ENCODE measurements at regions not wholly inside any gene's neighbourhood (a gene's known extent, or its start where the extent isn't known, plus 50 kb on each side); places are given as distances from the start of the nearest gene placed in this dataset.

DNA sequence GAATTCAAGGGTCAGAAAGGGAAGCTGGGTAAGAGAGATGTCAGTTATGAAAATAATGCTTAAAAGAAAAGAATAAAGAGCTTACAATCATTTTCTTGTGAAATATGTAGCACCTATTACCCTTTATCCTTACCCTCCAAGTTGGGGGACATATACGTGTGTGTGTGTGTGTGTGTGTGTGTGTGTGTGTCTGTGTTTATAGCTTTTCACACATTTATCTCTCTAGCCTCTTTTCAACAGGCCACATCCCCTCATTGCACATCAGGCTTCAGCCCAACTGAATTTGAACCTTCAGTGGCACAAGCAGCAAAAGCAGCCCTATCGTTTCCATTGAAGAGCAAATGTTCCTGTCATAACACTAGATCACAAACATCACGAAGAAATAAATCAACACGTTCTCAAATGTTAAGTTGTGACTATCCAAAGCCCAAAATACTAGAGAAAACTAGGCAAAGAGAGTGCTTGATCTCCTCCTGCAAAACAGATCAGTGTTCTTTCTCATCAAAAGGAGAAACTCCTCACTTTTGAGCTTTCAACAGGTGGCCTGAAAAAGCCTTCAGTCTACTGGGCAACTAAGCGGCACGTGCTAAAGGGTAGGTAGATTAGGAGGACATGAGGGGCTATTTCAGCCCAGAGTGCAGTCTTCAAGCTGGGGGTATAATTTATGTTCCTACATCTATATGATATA lies 416.4 kb downstream of the EFNA5 start:
- Histone ChIP-seq H3K4ac (ENCODE audit: low read depth, low read length) (no peak overlapping the region), H3K9me1 (ENCODE audit: insufficient read depth, low read length) (no peaks in the 10 kb centered on the region; the same call in 1 of the 2 replicates), H3K4me2 (ENCODE audit: low read depth, low read length) (no peak overlapping the region), H3K56ac (ENCODE audit: extremely low read depth, insufficient read depth, low read length) (no peak overlapping the region), H3K79me1 (ENCODE audit: low read depth in 1 of 2, low read length in 2 of 2) (no peaks in the 10 kb centered on the region), H4K8ac (ENCODE audit: low read depth in 2 of 2, low read length in 2 of 2) (no peak overlapping the region), H2AK5ac (ENCODE audit: low read depth, low read length) (no peak overlapping the region; the same call in 1 of the 2 replicates), H2AK9ac (replicated peaks; ENCODE audit: low read depth, low read length, poor library complexity) (no peak overlapping the region), H3K36me3 (ENCODE audit: control insufficient read depth, insufficient read depth, low read length) (no peaks in the 10 kb centered on the region), H2AFZ (replicated peaks; ENCODE audit: low read length, poor library complexity) (no peak overlapping the region), H3K4me3 (ENCODE audit: insufficient read depth, low read depth, low read length) (no peak overlapping the region), H3K27ac (ENCODE audit: insufficient read depth, low read length) (no peak overlapping the region), H4K20me1 (ENCODE audit: insufficient read depth, low read length) (no peaks in the 10 kb centered on the region), H3K4me1 (ENCODE audit: control insufficient read depth, insufficient read depth, low read length) (no peaks in the 10 kb centered on the region; the same call in 1 of the 2 replicates), H3K18ac (ENCODE audit: low read depth, low read length) (no peak overlapping the region), H3K27me3 (ENCODE audit: control insufficient read depth, insufficient read depth, low read length) (no peaks in the 10 kb centered on the region), H4K91ac (ENCODE audit: insufficient read depth, low read depth, low read length) (no peak overlapping the region), H3K14ac (replicated peaks; ENCODE audit: low read depth, low read length) (no peak overlapping the region), H4K5ac (ENCODE audit: low read depth, low read length) (no peak overlapping the region), H3K9me3 (ENCODE audit: control insufficient read depth, insufficient read depth, low read length) (no peaks in the 10 kb centered on the region), H2BK120ac (ENCODE audit: low read depth, low read length) (no peak overlapping the region), H2BK20ac (ENCODE audit: low read depth, low read length) (no peak overlapping the region), H3K23ac (ENCODE audit: low read depth, low read length) (no peak overlapping the region), H2BK5ac (ENCODE audit: low read depth, low read length, poor library complexity, severe bottlenecking) (no peak overlapping the region), H3K9ac (ENCODE audit: low read depth, low read length) (no peak overlapping the region), H2BK15ac (ENCODE audit: low read depth, low read length) (no peak overlapping the region)
- ChIA-PET POLR2A (ENCODE audit: unreplicated experiment) (no interaction called here), CTCF (interaction anchor here (0.8 to 1.1 kb wide), 2 partner anchors 19 to 323 kb away, joined by 3 read pairs; no protein-coding TSS in a partner anchor)
- TF ChIP-seq POLR2A (IDR thresholded peaks at IDR 0.05; ENCODE audit: low read depth, low read length) (no peak), ELK1 (IDR thresholded peaks at IDR 0.05; ENCODE audit: borderline replicate concordance, low read depth, low read length) (no peak), RCOR1 (IDR thresholded peaks at IDR 0.05; ENCODE audit: insufficient replicate concordance, low read length) (no peak), MAFK (IDR thresholded peaks at IDR 0.05; ENCODE audit: low read depth, low read length) (no peak), RFX5 (IDR thresholded peaks at IDR 0.05; ENCODE audit: low read depth, low read length) (no peak), CHD1 (IDR thresholded peaks at IDR 0.05; ENCODE audit: low read depth, low read length) (no peak), FOS (IDR thresholded peaks at IDR 0.05; ENCODE audit: low read depth, low read length) (no peak), BHLHE40 (IDR thresholded peaks at IDR 0.05; ENCODE audit: low read depth, low read length) (no peak), CEBPB (IDR thresholded peaks at IDR 0.05; ENCODE audit: low read depth, low read length) (no peak), MAZ (IDR thresholded peaks at IDR 0.05; ENCODE audit: borderline replicate concordance, low read depth, low read length) (no peak), SMC3 (IDR thresholded peaks at IDR 0.05; ENCODE audit: low read depth, low read length) (no peak), CTCF (conservative IDR thresholded peaks at IDR 0.05; ENCODE audit: low read depth, low read length) (no peak), NFE2L2 (IDR thresholded peaks at IDR 0.05; ENCODE audit: low read depth, low read length) (no peak), RAD21 (IDR thresholded peaks at IDR 0.05; ENCODE audit: low read length) (no peak), MXI1 (IDR thresholded peaks at IDR 0.05; ENCODE audit: borderline replicate concordance, low read depth, low read length) (no peak)
- TF ChIP-seq, protein P1, sequence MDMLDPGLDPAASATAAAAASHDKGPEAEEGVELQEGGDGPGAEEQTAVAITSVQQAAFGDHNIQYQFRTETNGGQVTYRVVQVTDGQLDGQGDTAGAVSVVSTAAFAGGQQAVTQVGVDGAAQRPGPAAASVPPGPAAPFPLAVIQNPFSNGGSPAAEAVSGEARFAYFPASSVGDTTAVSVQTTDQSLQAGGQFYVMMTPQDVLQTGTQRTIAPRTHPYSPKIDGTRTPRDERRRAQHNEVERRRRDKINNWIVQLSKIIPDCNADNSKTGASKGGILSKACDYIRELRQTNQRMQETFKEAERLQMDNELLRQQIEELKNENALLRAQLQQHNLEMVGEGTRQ (IDR thresholded peaks at IDR 0.05; ENCODE audit: low read depth, low read length) = no peak
- no CpG with 5 or more reads among the region's 6 CpGs for WGBS, 2 experiments (ENCODE audit: extremely low coverage in 2 of 2, insufficient read length in 1 of 2)
- dilution Hi-C loops (cut with HindIII; ENCODE audit: low sequenced_read_pairs, unreplicated experiment) = no loop called here
- in situ Hi-C loops (cut with MboI; ENCODE audit: low sequenced_read_pairs) = no loop called here
- intact Hi-C loops (cut with micrococcal nuclease) = no loop called here
- no TSS peak for BruUV-seq (replicated peaks)
- DNase-seq (no peak), ATAC-seq (ENCODE audit: low read depth) (no peak)

Data from IMR-90 (cell line).